NT2/D1 (cell line): ENCODE measurements at regions not wholly inside any gene's neighbourhood (a gene's known extent, or its start where the extent isn't known, plus 50 kb on each side); places are given as distances from the start of the nearest gene placed in this dataset.

Experiments used
- SUZ12 ChIP-seq: IDR thresholded peaks from 2 replicates; pipeline ENCODE4 v1.6.1; 2011; ENCODE audit not compliant: insufficient read length, insufficient read depth; ENCODE audit errors: extremely low read depth
- YY1 ChIP-seq: IDR thresholded peaks from 2 replicates; pipeline ENCODE4 v1.6.1; 2011; ENCODE audit not compliant: insufficient read length, insufficient read depth
- ZNF274 ChIP-seq: IDR thresholded peaks from 2 replicates; pipeline ENCODE4 v1.6.1; 2011; ENCODE audit warnings: mild to moderate bottlenecking, low read depth, low read length

DNA sequence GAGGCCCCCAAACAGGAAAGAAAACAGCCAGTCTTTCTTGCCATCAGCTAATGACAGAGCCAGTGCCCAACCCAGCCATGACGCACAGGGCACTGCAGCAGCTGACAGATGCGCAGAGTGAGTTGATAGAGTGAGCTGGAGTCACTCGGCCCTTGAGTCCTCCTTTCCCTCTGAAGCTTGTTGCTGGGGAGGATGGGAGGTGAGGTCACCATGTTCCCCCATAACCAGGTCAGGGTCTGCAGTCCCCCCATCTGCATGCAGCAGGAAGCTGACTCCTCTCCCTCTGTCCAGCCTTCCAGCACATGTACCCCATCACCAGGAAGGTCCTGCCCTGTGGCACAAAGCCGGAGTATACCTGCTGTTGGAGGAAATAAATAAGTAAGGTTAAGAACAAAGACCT lies 174.6 kb downstream of the ABHD5 start:
- TF ChIP-seq YY1 (no peak), SUZ12 (no peak), ZNF274 (no peak)
